ENCODE measurements at regions not wholly inside any gene's neighbourhood (a gene's known extent, or its start where the extent isn't known, plus 50 kb on each side); places are given as distances from the start of the nearest gene placed in this dataset.

- TF ChIP-seq CTCF (IDR thresholded peaks at IDR 0.05) (no peak), EP300 (IDR thresholded peaks at IDR 0.05) (no peak)
Measured at GRCh38 chr10:78983608-78984007, 85.2 kb upstream of the ZMIZ1 start.
